ENCODE measurements at regions not wholly inside any gene's neighbourhood (a gene's known extent, or its start where the extent isn't known, plus 50 kb on each side); places are given as distances from the start of the nearest gene placed in this dataset.

DNA sequence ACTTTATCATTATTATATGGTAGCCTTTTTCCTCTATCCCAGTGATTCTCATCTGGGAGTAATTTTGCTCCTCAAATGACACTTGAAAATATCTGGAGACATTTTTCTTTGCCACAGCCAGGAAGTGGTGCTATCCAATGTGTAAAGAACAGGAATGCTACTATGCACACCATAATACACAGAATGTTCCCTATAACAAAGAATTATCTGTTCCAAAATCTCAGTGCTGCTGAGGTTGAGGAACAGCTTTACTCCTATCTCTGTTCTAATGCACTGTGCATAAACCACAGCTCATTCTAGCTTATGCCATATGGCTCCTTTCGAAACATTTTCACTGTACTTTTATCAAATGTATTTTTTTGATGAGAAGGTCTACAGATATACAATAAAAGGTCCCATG is 1231.2 kb upstream of the CELF4 start:
- no peaks in the 10 kb centered on the region for H3K9me3 Mint-ChIP-seq (ENCODE audit: unreplicated experiment)
- ChIA-PET CTCF (interaction anchor here (0.5 kb wide), 1 partner anchor 793 kb away, joined by 3 read pairs; no protein-coding TSS in a partner anchor), POLR2A (no interaction called here)
- H3K36me3 Mint-ChIP-seq (ENCODE audit: insufficient read depth, unreplicated experiment) = no peaks in the 10 kb centered on the region
- no peak overlapping the region for H3K27ac Mint-ChIP-seq (ENCODE audit: low read depth, unreplicated experiment)
- TF ChIP-seq, protein P1, sequence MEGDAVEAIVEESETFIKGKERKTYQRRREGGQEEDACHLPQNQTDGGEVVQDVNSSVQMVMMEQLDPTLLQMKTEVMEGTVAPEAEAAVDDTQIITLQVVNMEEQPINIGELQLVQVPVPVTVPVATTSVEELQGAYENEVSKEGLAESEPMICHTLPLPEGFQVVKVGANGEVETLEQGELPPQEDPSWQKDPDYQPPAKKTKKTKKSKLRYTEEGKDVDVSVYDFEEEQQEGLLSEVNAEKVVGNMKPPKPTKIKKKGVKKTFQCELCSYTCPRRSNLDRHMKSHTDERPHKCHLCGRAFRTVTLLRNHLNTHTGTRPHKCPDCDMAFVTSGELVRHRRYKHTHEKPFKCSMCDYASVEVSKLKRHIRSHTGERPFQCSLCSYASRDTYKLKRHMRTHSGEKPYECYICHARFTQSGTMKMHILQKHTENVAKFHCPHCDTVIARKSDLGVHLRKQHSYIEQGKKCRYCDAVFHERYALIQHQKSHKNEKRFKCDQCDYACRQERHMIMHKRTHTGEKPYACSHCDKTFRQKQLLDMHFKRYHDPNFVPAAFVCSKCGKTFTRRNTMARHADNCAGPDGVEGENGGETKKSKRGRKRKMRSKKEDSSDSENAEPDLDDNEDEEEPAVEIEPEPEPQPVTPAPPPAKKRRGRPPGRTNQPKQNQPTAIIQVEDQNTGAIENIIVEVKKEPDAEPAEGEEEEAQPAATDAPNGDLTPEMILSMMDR (IDR thresholded peaks at IDR 0.05; ENCODE audit: unreplicated experiment) = no peak
- H3K27me3 Mint-ChIP-seq (ENCODE audit: insufficient read depth, unreplicated experiment) = no peaks in the 10 kb centered on the region
- intact Hi-C loops (cut with micrococcal nuclease) = loop anchor here (10.0 kb wide), 1 partner anchor 362 kb away; no protein-coding TSS in a partner anchor
- no peak overlapping the region for H3K4me3 Mint-ChIP-seq (ENCODE audit: unreplicated experiment)
- no peaks in the 10 kb centered on the region for H3K4me1 Mint-ChIP-seq (ENCODE audit: insufficient read depth, unreplicated experiment)
- BruUV-seq (replicated peaks) = no TSS peak
- DNase-seq (ENCODE audit: unreplicated experiment) = no peak

DNA sequence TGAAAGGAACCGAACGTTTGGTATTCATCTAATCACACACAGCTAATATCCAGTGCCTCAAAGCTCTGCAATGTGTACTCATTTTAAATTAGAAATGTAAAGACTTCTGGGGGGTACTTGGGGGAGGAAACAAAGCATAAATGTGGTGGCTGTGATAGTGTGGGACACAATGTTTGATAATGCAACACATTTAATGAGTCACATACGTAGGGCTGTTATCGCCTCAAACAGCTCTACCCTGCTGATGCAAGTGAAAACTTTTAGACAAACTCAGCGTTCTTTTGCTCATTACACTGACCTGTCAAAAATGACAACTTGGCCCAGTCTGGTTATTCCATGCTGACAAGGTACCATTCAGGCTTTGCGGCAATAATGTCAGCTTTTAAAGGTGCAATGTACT is 1227.1 kb upstream of the CELF4 start:
- intact Hi-C loops (cut with micrococcal nuclease) = loop anchor here (10.0 kb wide), 1 partner anchor 358 kb away; no protein-coding TSS in a partner anchor
- ChIA-PET CTCF (interaction anchor here (1.2 to 1.3 kb wide), 2 partner anchors 17 to 113 kb away, joined by 3 to 4 read pairs; no protein-coding TSS in a partner anchor), POLR2A (no interaction called here)
- H3K9me3 Mint-ChIP-seq (ENCODE audit: unreplicated experiment) = no peaks in the 10 kb centered on the region
- no peak overlapping the region for H3K4me3 Mint-ChIP-seq (ENCODE audit: unreplicated experiment)
- H3K27me3 Mint-ChIP-seq (ENCODE audit: insufficient read depth, unreplicated experiment) = no peaks in the 10 kb centered on the region
- TF ChIP-seq, protein P1 (IDR thresholded peaks at IDR 0.05; ENCODE audit: unreplicated experiment) = no peak
- H3K4me1 Mint-ChIP-seq (ENCODE audit: insufficient read depth, unreplicated experiment) = no peaks in the 10 kb centered on the region
- H3K36me3 Mint-ChIP-seq (ENCODE audit: insufficient read depth, unreplicated experiment) = no peaks in the 10 kb centered on the region
- DNase-seq (ENCODE audit: unreplicated experiment) = no peak
- H3K27ac Mint-ChIP-seq (ENCODE audit: low read depth, unreplicated experiment) = no peak overlapping the region
- no TSS peak for BruUV-seq (replicated peaks)

DNA sequence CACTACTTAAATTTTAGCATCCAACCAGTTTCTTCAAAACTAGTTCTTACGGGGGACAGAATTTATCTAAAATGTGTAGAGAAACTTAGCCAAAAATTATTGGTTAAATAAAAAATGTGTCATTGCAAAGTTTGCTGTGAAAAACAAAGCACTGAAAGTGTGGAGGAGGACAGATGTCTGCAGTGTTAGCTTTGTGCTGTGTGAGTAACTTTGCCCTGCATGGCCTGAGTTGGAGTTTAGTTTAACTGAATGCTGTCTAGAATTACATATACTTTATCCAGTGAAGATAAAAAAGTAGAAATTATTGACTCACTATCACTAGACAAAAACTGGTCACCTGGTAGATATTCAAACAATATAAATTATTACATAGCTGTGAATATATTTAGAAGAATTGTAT is 1225.2 kb upstream of the CELF4 start:
- no peaks in the 10 kb centered on the region for H3K36me3 Mint-ChIP-seq (ENCODE audit: insufficient read depth, unreplicated experiment)
- BruUV-seq (replicated peaks) = no TSS peak
- ChIA-PET CTCF (interaction anchor here (0.7 kb wide), 1 partner anchor 364 kb away, joined by 3 read pairs; no protein-coding TSS in a partner anchor), POLR2A (no interaction called here)
- H3K4me3 Mint-ChIP-seq (ENCODE audit: unreplicated experiment) = no peak overlapping the region
- intact Hi-C loops (cut with micrococcal nuclease) = loop anchor here (1.0 to 10.0 kb wide), 3 partner anchors 245 to 1012 kb away; no protein-coding TSS in a partner anchor
- H3K27ac Mint-ChIP-seq (ENCODE audit: low read depth, unreplicated experiment) = no peak overlapping the region
- no peak for DNase-seq (ENCODE audit: unreplicated experiment)
- no peaks in the 10 kb centered on the region for H3K4me1 Mint-ChIP-seq (ENCODE audit: insufficient read depth, unreplicated experiment)
- H3K27me3 Mint-ChIP-seq (ENCODE audit: insufficient read depth, unreplicated experiment) = no peaks in the 10 kb centered on the region
- TF ChIP-seq, protein P1 (IDR thresholded peaks at IDR 0.05; ENCODE audit: unreplicated experiment) = no peak
- H3K9me3 Mint-ChIP-seq (ENCODE audit: unreplicated experiment) = no peaks in the 10 kb centered on the region

DNA sequence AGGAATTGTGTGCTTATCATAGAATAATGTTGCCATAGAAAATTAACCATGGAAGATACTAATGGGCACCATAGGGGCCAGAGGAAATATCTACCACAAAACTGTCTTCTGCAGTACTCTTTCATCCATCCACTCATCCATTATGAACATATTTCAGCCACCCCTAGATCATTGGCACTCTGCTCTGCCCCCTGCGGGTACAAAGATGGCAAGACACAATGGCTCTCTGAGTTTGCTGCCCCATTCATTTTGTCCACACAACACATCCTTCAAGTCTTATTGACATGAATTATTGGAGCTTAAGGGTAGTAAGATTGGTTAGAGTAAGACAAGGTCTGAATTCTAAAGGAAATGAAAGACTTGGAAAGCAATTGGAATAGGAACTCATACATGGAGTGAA is 1224.7 kb upstream of the CELF4 start:
- intact Hi-C loops (cut with micrococcal nuclease) = loop anchor here (1.0 to 10.0 kb wide), 3 partner anchors 245 to 1012 kb away; no protein-coding TSS in a partner anchor
- CTCF ChIA-PET = interaction anchor here (0.7 kb wide), 1 partner anchor 365 kb away, joined by 3 read pairs; no protein-coding TSS in a partner anchor

More for the DNA sequence above, 1224.7 kb upstream of the CELF4 start:
- TF ChIP-seq, protein P1 (IDR thresholded peaks at IDR 0.05; ENCODE audit: unreplicated experiment) = peak; percentile 46
- H3K36me3 Mint-ChIP-seq (ENCODE audit: insufficient read depth, unreplicated experiment) = no peaks in the 10 kb centered on the region
- BruUV-seq (replicated peaks) = no TSS peak
- H3K9me3 Mint-ChIP-seq (ENCODE audit: unreplicated experiment) = no peaks in the 10 kb centered on the region
- H3K4me3 Mint-ChIP-seq (ENCODE audit: unreplicated experiment) = no peak overlapping the region
- no peaks in the 10 kb centered on the region for H3K4me1 Mint-ChIP-seq (ENCODE audit: insufficient read depth, unreplicated experiment)
- DNase-seq (ENCODE audit: unreplicated experiment) = peak; percentile 48
- H3K27ac Mint-ChIP-seq (ENCODE audit: low read depth, unreplicated experiment) = no peak overlapping the region
- H3K27me3 Mint-ChIP-seq (ENCODE audit: insufficient read depth, unreplicated experiment) = no peaks in the 10 kb centered on the region
- POLR2A ChIA-PET = no interaction called here

Data from MCF 10A (cell line).